ENCODE measurements at regions not wholly inside any gene's neighbourhood (a gene's known extent, or its start where the extent isn't known, plus 50 kb on each side); places are given as distances from the start of the nearest gene placed in this dataset.
A peak's percentile ranks its signal among the peaks of the same experiment; 100 is the strongest.

DNA sequence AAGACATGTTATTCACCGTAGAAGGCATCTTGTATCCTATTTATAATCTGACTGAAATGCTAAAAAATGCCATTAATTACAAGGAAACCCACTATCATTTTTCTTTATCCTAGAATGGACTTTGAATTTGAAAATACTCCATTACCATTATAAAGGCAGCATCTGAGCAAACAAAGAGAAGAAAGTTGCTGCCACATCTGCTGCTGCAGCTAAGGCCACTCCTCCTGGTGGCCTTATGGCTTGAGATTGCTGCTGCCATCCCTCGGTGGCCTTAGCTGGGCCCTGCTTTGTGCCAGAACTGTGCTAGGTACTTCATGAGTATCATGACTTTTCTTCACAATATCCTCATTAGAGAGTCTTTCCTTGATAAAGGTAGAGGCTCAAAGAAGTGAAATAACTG, 1210.1 kb upstream of the TENM4 start:
- Histone ChIP-seq H3K18ac (ENCODE audit: low read length) (no peak overlapping the region), H2AK5ac (ENCODE audit: low read depth, low read length) (no peak overlapping the region), H3K27me3 (ENCODE audit: control insufficient read depth in 3 of 3, insufficient read depth in 3 of 3, low read depth in 1 of 3, low read length in 3 of 3) (no peaks in the 10 kb centered on the region), H2BK12ac (ENCODE audit: low read length) (no peak overlapping the region), H4K8ac (ENCODE audit: low read depth, low read length) (no peak overlapping the region), H3K36me3 (replicated peaks in 1 of 2; ENCODE audit: control insufficient read depth in 2 of 2, insufficient read depth in 2 of 2, low read length in 2 of 2) (no peaks in the 10 kb centered on the region), H3K79me1 (ENCODE audit: low read depth, low read length) (no peaks in the 10 kb centered on the region), H3K14ac (ENCODE audit: low read length) (no peak overlapping the region), H3K9me3 (replicated peaks in 1 of 2; ENCODE audit: control insufficient read depth in 2 of 2, insufficient read depth in 1 of 2, low read depth in 1 of 2, low read length in 2 of 2) (peaks cover 0 to 6% of the 10 kb centered on the region in 2 donors), H3K27ac (replicated peaks; ENCODE audit: low read length) (no peak overlapping the region), H2BK5ac (ENCODE audit: low read length) (no peak overlapping the region), H3K4ac (ENCODE audit: low read length) (no peak overlapping the region), H3K4me2 (ENCODE audit: insufficient read depth, low read length, poor library complexity, severe bottlenecking) (no peak overlapping the region), H3K4me3 (ENCODE audit: low read length in 2 of 2) (no peak overlapping the region), H4K91ac (ENCODE audit: low read depth, low read length, poor library complexity) (no peak overlapping the region), H3K23ac (ENCODE audit: low read depth, low read length, poor library complexity) (no peak overlapping the region), H3K4me1 (ENCODE audit: control insufficient read depth in 2 of 2, insufficient read depth in 1 of 2, low read depth in 1 of 2, low read length in 2 of 2) (peaks cover 5 to 6% of the 10 kb centered on the region in 2 donors), H2BK120ac (ENCODE audit: low read depth, low read length) (no peak overlapping the region), H3K9ac (ENCODE audit: low read depth, low read length, poor library complexity) (no peak overlapping the region), H2BK15ac (ENCODE audit: low read length) (no peak overlapping the region), H2AFZ (ENCODE audit: low read length) (no peak overlapping the region)
- WGBS, 2 donors (ENCODE audit: extremely low coverage in 2 of 2, insufficient read length in 2 of 2, insufficient replicate concordance in 1 of 2): no CpG with 5 or more reads among the region's 2 CpGs
- no peak for DNase-seq (ENCODE audit: low spot score)

DNA sequence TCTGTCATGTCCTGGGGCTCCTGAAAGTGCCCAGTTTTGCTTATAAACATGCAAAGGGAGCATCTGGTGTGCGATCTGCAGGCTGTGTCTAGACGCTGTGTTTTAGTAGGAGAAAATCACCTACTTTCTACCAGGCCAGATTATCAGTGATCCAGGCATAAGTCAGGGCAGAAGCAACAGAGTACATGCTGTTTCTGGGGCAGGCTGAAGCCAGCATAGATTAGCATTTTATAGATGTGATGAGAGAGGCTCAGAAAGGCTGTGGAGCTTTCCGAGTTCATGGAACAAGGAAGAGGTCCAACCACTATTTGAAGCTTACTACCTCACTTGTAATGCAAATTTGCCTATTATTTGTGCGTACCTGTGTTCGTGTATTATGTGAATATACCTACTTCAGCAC, 1208.4 kb upstream of the TENM4 start:
- no CpG with 5 or more reads among the region's 5 CpGs for WGBS, 2 donors (ENCODE audit: extremely low coverage in 2 of 2, insufficient read length in 2 of 2, insufficient replicate concordance in 1 of 2)
- Histone ChIP-seq H3K27ac (replicated peaks; ENCODE audit: low read length) (no peak overlapping the region), H3K27me3 (ENCODE audit: control insufficient read depth in 3 of 3, insufficient read depth in 3 of 3, low read depth in 1 of 3, low read length in 3 of 3) (no peaks in the 10 kb centered on the region), H3K4me3 (ENCODE audit: low read length in 2 of 2) (no peak overlapping the region), H3K36me3 (replicated peaks in 1 of 2; ENCODE audit: control insufficient read depth in 2 of 2, insufficient read depth in 2 of 2, low read length in 2 of 2) (no peaks in the 10 kb centered on the region), H2BK15ac (ENCODE audit: low read length) (no peak overlapping the region), H3K9ac (ENCODE audit: low read depth, low read length, poor library complexity) (no peak overlapping the region), H3K9me3 (replicated peaks in 1 of 2; ENCODE audit: control insufficient read depth in 2 of 2, insufficient read depth in 1 of 2, low read depth in 1 of 2, low read length in 2 of 2) (peaks cover 0 to 6% of the 10 kb centered on the region in 2 donors), H2BK120ac (ENCODE audit: low read depth, low read length) (no peak overlapping the region), H2BK12ac (ENCODE audit: low read length) (no peak overlapping the region), H3K23ac (ENCODE audit: low read depth, low read length, poor library complexity) (no peak overlapping the region), H2AK5ac (ENCODE audit: low read depth, low read length) (no peak overlapping the region), H3K79me1 (ENCODE audit: low read depth, low read length) (no peaks in the 10 kb centered on the region), H3K4ac (ENCODE audit: low read length) (no peak overlapping the region), H2BK5ac (ENCODE audit: low read length) (no peak overlapping the region), H3K18ac (ENCODE audit: low read length) (peak overlapping the region; percentile 19), H3K4me1 (ENCODE audit: control insufficient read depth in 2 of 2, insufficient read depth in 1 of 2, low read depth in 1 of 2, low read length in 2 of 2) (peaks cover 4 to 5% of the 10 kb centered on the region in 2 donors), H4K8ac (ENCODE audit: low read depth, low read length) (no peak overlapping the region), H4K91ac (ENCODE audit: low read depth, low read length, poor library complexity) (no peak overlapping the region), H2AFZ (ENCODE audit: low read length) (peak overlapping the region; percentile 10), H3K4me2 (ENCODE audit: insufficient read depth, low read length, poor library complexity, severe bottlenecking) (no peak overlapping the region), H3K14ac (ENCODE audit: low read length) (peak overlapping the region; percentile 17)
- DNase-seq (ENCODE audit: low spot score): no peak

DNA sequence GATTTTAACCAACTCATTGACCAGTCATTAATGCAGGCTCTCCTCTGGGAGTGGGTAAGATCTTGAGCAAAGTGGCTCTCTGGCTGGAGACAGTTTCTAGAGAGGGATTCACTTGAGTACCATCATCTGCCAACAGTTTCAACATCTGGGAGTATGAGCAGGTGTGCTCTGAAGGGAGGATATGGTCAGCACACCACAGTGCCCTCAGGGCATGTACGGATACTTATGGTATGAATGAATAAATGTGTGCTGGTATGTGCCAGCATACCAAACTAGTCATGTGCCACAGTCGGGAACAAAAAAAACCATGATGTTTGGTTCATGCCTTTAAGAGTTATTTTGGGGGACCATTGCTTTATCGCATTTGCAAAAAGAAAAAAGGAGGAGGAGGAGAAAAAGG, 1197.5 kb upstream of the TENM4 start:
- H2AK5ac ChIP-seq (ENCODE audit: low read depth, low read length): no peak overlapping the region
- no peak overlapping the region for H2BK120ac ChIP-seq (ENCODE audit: low read depth, low read length)
- H3K23ac ChIP-seq (ENCODE audit: low read depth, low read length, poor library complexity): no peak overlapping the region
- WGBS, 2 donors (ENCODE audit: extremely low coverage in 2 of 2, insufficient read length in 2 of 2, insufficient replicate concordance in 1 of 2): no CpG with 5 or more reads among the region's 3 CpGs
- no peak overlapping the region for H3K14ac ChIP-seq (ENCODE audit: low read length)
- H2BK15ac ChIP-seq (ENCODE audit: low read length): no peak overlapping the region
- no peak overlapping the region for H2AFZ ChIP-seq (ENCODE audit: low read length)
- H4K91ac ChIP-seq (ENCODE audit: low read depth, low read length, poor library complexity): no peak overlapping the region
- DNase-seq (ENCODE audit: low spot score): no peak
- H3K9me3 ChIP-seq (replicated peaks in 1 of 2; ENCODE audit: control insufficient read depth in 2 of 2, insufficient read depth in 1 of 2, low read depth in 1 of 2, low read length in 2 of 2): no peaks in the 10 kb centered on the region
- no peaks in the 10 kb centered on the region for H3K27me3 ChIP-seq (ENCODE audit: control insufficient read depth in 3 of 3, insufficient read depth in 3 of 3, low read depth in 1 of 3, low read length in 3 of 3)
- no peaks in the 10 kb centered on the region for H3K4me1 ChIP-seq (ENCODE audit: control insufficient read depth in 2 of 2, insufficient read depth in 1 of 2, low read depth in 1 of 2, low read length in 2 of 2)
- no peak overlapping the region for H2BK5ac ChIP-seq (ENCODE audit: low read length)
- no peaks in the 10 kb centered on the region for H3K36me3 ChIP-seq (replicated peaks in 1 of 2; ENCODE audit: control insufficient read depth in 2 of 2, insufficient read depth in 2 of 2, low read length in 2 of 2)
- H3K4me2 ChIP-seq (ENCODE audit: insufficient read depth, low read length, poor library complexity, severe bottlenecking): no peak overlapping the region
- H3K27ac ChIP-seq (replicated peaks; ENCODE audit: low read length): no peak overlapping the region
- H3K79me1 ChIP-seq (ENCODE audit: low read depth, low read length): no peaks in the 10 kb centered on the region
- no peak overlapping the region for H2BK12ac ChIP-seq (ENCODE audit: low read length)
- H3K4ac ChIP-seq (ENCODE audit: low read length): no peak overlapping the region
- no peak overlapping the region for H4K8ac ChIP-seq (ENCODE audit: low read depth, low read length)
- H3K18ac ChIP-seq (ENCODE audit: low read length): no peak overlapping the region
- no peak overlapping the region for H3K4me3 ChIP-seq (ENCODE audit: low read length in 2 of 2)
- no peak overlapping the region for H3K9ac ChIP-seq (ENCODE audit: low read depth, low read length, poor library complexity)

DNA sequence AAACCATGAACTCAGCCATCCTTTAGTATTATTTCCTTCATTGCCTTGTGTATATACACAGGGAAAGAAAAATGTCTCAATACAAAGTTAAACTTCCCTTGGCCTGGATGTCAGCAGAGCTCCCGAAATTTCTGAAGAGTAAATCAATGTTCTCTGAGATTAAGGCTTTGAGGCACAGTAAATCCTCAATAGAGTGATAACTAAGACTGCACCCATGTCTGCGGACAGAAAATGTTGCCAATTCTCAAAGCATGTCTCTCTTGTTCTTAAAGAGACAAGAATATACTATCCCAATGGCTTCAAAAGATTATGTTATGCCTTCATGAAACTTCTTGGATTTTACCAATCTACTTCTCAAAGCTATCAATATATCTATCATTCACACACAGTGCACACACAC, 1196.7 kb upstream of the TENM4 start:
- no peak for DNase-seq (ENCODE audit: low spot score)
- Histone ChIP-seq H3K27ac (replicated peaks; ENCODE audit: low read length) (no peak overlapping the region), H3K14ac (ENCODE audit: low read length) (no peak overlapping the region), H4K8ac (ENCODE audit: low read depth, low read length) (no peak overlapping the region), H2BK120ac (ENCODE audit: low read depth, low read length) (no peak overlapping the region), H4K91ac (ENCODE audit: low read depth, low read length, poor library complexity) (no peak overlapping the region), H3K9me3 (replicated peaks in 1 of 2; ENCODE audit: control insufficient read depth in 2 of 2, insufficient read depth in 1 of 2, low read depth in 1 of 2, low read length in 2 of 2) (no peaks in the 10 kb centered on the region), H3K36me3 (replicated peaks in 1 of 2; ENCODE audit: control insufficient read depth in 2 of 2, insufficient read depth in 2 of 2, low read length in 2 of 2) (no peaks in the 10 kb centered on the region), H2AFZ (ENCODE audit: low read length) (no peak overlapping the region), H3K4me2 (ENCODE audit: insufficient read depth, low read length, poor library complexity, severe bottlenecking) (no peak overlapping the region), H2AK5ac (ENCODE audit: low read depth, low read length) (no peak overlapping the region), H3K27me3 (ENCODE audit: control insufficient read depth in 3 of 3, insufficient read depth in 3 of 3, low read depth in 1 of 3, low read length in 3 of 3) (no peaks in the 10 kb centered on the region), H2BK12ac (ENCODE audit: low read length) (no peak overlapping the region), H2BK5ac (ENCODE audit: low read length) (no peak overlapping the region), H3K4me1 (ENCODE audit: control insufficient read depth in 2 of 2, insufficient read depth in 1 of 2, low read depth in 1 of 2, low read length in 2 of 2) (peaks cover 0 to 1% of the 10 kb centered on the region in 2 donors), H3K79me1 (ENCODE audit: low read depth, low read length) (no peaks in the 10 kb centered on the region), H3K9ac (ENCODE audit: low read depth, low read length, poor library complexity) (no peak overlapping the region), H3K4me3 (ENCODE audit: low read length in 2 of 2) (no peak overlapping the region), H3K4ac (ENCODE audit: low read length) (no peak overlapping the region), H2BK15ac (ENCODE audit: low read length) (no peak overlapping the region), H3K18ac (ENCODE audit: low read length) (no peak overlapping the region), H3K23ac (ENCODE audit: low read depth, low read length, poor library complexity) (no peak overlapping the region)
- no CpG with 5 or more reads among the region's 2 CpGs for WGBS, 2 donors (ENCODE audit: extremely low coverage in 2 of 2, insufficient read length in 2 of 2, insufficient replicate concordance in 1 of 2)
